HG02798 (cell line): ENCODE measurements at regions not wholly inside any gene's neighbourhood (a gene's known extent, or its start where the extent isn't known, plus 50 kb on each side); places are given as distances from the start of the nearest gene placed in this dataset.
A peak's percentile ranks its signal among the peaks of the same experiment; 100 is the strongest.

Experiments used
- ATAC-seq: cut with Tn5 transposase; IDR thresholded peaks from one replicate; pipeline ENCODE4 v1.9.1; 2021; ENCODE audit warnings: mild to moderate bottlenecking; ENCODE audit not compliant: unreplicated experiment, poor library complexity

- ATAC-seq: no peak
Observed at GRCh38 chr16:8204096-8204495, 386.2 kb downstream of the TMEM114 start.

GRCh38 chr16:8203101-8203500 lies 387.2 kb downstream of the TMEM114 start:
- no peak for ATAC-seq

- no peak for ATAC-seq
Observed at GRCh38 chr16:8200839-8201238, 389.5 kb downstream of the TMEM114 start.

- no peak for ATAC-seq
Observed at GRCh38 chr16:8199390-8199789, 390.9 kb downstream of the TMEM114 start.

GRCh38 chr16:8194794-8195193 lies 395.5 kb downstream of the TMEM114 start:
- ATAC-seq: no peak

- no peak for ATAC-seq
Observed at GRCh38 chr16:8188841-8189240, 401.5 kb downstream of the TMEM114 start.

- no peak for ATAC-seq
Observed at GRCh38 chr16:8187782-8188372, 402.4 kb downstream of the TMEM114 start.

- ATAC-seq: no peak
Observed at GRCh38 chr16:8184854-8185253, 405.5 kb downstream of the TMEM114 start.

- no peak for ATAC-seq
Observed at GRCh38 chr16:8183176-8184099, 406.9 kb downstream of the TMEM114 start.

GRCh38 chr16:8182761-8183160 lies 407.6 kb downstream of the TMEM114 start:
- no peak for ATAC-seq

- ATAC-seq: no peak
Observed at GRCh38 chr16:8179615-8180014, 410.7 kb downstream of the TMEM114 start.

- no peak for ATAC-seq
Observed at GRCh38 chr16:8178271-8178670, 412.0 kb downstream of the TMEM114 start.

GRCh38 chr16:8175411-8175810 lies 414.9 kb downstream of the TMEM114 start:
- ATAC-seq: no peak

GRCh38 chr16:8173111-8173644 lies 417.1 kb downstream of the TMEM114 start:
- peak; percentile 43 for ATAC-seq

GRCh38 chr16:8172551-8172950 lies 417.8 kb downstream of the TMEM114 start:
- no peak for ATAC-seq

- ATAC-seq: no peak
Observed at GRCh38 chr16:8168016-8168415, 422.3 kb downstream of the TMEM114 start.

- no peak for ATAC-seq
Observed at GRCh38 chr16:8167436-8167835, 422.9 kb downstream of the TMEM114 start.

GRCh38 chr16:8158051-8158450 lies 432.3 kb downstream of the TMEM114 start:
- no peak for ATAC-seq

GRCh38 chr16:8155275-8155674 lies 435.0 kb downstream of the TMEM114 start:
- ATAC-seq: no peak

- no peak for ATAC-seq
Observed at GRCh38 chr16:8146256-8147012, 443.9 kb downstream of the TMEM114 start.

- no peak for ATAC-seq
Observed at GRCh38 chr16:8138666-8139065, 451.6 kb downstream of the TMEM114 start.
